GM19455 (cell line): ENCODE measurements at regions not wholly inside any gene's neighbourhood (a gene's known extent, or its start where the extent isn't known, plus 50 kb on each side); places are given as distances from the start of the nearest gene placed in this dataset.
"Not testable (repeated sequence)": the region's sequence is repeated elsewhere in the genome, so short reads cannot be mapped to it uniquely, and the experiment has no call there.

Experiments used
- ATAC-seq: cut with Tn5 transposase; IDR thresholded peaks from one replicate; pipeline ENCODE4 v1.9.1; 2021; ENCODE audit not compliant: unreplicated experiment

DNA sequence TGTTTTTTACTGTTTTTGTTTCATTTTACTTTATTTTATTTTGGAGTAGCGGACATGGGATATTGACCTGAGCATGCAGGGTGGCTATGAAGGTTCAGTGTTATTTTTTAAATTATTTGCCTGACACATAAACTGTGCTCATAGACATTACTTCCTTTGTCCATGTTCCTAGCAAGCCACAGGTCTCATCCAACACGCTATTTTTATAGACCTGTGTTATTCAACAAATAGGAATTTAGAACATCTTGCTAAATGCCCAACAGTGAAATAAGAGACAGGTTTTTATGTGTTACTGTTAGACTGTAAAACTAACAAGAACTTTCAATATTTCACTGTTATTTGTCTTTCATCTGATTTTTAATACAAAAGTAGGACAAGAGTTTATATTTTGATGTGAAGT lies 756.4 kb downstream of the KCNT2 start:
- no peak for ATAC-seq

DNA sequence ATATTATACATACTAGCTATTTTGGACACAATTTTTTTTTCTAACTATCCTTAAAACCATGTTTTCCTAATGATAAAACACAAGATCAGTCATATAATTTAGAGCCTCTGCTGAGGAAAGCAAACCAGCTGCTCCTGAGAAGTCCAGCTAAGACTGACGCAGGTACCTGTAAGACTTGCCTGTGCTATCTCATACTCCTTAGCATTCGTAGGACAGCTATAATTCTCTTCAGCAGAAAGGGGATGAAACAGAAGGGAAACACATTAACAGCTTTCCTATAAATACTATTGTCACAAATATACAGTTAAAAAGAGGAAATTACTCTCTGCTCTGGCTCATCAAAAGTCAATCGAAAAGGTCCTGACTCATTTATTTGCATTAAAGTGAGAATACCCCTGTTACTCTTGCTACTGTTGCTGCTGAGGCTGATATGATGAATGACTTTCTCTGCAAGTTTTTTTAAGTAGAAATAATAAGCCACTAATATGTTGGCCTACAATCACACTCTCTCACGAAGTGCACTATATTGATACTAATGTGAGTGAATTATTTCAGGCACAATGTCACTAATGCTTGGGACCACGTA lies 757.1 kb downstream of the KCNT2 start:
- ATAC-seq: no peak

GRCh38 chr1:195849180-195849579 lies 759.1 kb downstream of the KCNT2 start:
- ATAC-seq: no peak

DNA sequence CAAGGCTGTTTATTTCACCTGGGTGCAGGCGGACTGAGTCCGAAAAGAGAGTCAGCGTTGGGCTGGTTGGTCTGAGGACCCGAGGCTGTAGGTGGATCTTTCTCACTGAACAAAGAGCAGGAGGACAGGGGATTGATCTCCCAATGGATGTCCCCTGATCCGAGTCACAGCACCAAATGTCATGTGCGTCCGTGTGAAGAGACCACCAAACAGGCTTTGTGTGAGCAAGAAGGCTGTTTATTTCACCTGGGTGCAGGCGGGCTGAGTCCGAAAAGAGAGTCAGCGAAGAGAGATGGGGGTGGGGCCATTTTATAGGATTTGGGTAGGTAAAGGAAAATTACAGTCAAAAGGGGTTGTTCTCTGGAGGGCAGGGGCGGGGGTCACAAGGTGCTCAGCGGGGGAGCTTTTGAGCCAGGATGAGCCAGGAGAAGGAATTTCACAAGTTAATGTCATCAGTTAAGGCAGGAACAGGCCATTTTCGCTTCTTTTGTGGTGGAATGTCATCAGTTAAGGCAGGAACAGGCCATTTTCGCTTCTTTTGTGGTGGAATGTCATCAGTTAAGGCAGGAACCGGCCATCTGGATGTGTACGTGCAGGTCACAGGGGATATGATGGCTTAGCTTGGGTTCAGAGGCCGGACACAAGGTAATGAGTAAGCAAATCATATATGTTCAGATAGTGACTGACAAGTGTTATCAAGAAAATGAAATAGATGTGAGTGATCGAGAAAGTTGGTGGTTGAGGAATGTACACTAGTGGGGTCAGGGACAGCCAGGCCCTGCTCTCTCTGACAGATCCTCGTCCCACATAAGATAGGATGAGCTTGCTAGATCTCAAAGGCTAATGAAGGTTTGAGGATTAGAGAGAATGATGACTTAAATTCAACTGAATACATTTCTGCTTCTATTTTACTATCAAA lies 760.0 kb downstream of the KCNT2 start:
- not testable (repeated sequence) for ATAC-seq

DNA sequence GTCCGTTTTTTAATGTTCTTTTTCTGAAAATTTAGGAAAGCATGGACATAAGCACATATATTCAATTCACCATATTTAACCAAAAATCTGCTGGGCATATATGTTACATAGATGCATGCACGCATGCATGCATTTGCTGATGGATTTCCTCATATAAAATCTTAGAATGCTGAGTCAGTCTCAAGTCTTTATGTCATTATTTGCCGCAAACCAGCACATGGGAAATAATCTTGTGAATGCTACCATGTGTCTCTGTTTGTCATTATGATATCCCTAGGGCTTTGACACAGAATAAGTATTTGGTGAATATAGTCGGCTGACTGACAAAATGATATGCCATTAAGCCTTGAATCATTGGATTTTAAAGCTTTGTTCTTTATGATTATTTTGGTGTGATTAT lies 776.5 kb downstream of the KCNT2 start:
- no peak for ATAC-seq

- ATAC-seq: no peak
Measured at GRCh38 chr1:195828325-195828724, 779.9 kb downstream of the KCNT2 start.

- no peak for ATAC-seq
Measured at GRCh38 chr1:195820925-195821324, 787.3 kb downstream of the KCNT2 start.

DNA sequence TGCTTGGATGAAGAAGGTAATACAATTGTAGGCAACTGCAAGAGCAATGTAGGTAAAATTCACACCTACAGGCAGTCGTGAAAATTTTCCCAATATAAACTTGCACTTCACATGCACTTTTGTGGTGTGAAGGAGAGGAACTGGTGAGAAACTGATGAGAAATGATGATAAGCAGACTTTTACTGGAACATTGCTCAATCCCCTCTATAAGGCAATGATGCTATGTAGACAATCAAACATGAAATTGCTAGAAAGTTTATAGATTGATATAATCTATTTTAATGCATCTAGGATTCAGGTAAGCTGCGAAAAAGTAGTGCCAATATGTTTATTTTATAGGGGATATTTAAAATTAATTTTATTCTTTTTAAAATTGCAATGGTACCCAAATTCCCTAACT lies 802.2 kb downstream of the KCNT2 start:
- ATAC-seq: no peak

GRCh38 chr1:195804547-195804946 lies 803.7 kb downstream of the KCNT2 start:
- ATAC-seq: no peak

GRCh38 chr1:195799016-195799415 lies 809.2 kb downstream of the KCNT2 start:
- no peak for ATAC-seq

DNA sequence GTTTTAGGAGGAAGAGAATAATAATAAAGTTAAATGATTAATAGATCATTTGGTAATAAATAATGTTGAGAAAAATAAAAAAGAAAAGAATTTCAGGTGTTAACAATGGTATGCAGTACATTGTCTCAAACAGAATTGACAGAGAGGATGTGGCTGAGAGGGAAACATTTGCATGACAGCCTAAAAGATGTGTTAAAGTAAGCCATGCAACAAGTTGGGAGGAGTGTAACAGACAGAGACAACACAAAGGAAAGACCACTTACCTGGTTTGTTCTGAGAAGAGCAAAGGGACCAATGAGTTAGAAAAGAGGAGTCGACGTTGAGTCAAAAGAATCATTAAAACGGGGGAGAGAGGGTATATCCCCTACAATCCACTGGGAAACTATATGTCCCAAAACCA lies 814.0 kb downstream of the KCNT2 start:
- no peak for ATAC-seq

DNA sequence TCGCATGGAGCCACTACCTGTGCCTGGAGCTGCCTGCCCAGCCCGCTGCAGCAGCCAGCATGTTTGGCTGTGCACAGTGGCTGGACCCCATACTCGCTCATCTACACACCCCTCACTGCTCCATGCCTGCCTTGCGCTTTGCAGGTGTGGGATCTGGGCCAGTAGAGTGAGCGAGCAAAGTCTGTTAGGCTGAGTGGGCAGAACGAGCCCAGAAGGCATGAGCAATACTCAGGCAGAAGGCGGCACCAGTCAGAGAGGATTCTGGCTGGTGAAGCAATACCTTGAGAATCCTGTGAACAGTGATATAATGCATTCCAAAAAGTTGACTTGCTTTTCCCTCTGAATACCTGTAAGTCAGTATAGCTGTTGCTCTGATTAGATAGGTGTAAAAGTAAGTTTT lies 816.4 kb downstream of the KCNT2 start:
- ATAC-seq: no peak

DNA sequence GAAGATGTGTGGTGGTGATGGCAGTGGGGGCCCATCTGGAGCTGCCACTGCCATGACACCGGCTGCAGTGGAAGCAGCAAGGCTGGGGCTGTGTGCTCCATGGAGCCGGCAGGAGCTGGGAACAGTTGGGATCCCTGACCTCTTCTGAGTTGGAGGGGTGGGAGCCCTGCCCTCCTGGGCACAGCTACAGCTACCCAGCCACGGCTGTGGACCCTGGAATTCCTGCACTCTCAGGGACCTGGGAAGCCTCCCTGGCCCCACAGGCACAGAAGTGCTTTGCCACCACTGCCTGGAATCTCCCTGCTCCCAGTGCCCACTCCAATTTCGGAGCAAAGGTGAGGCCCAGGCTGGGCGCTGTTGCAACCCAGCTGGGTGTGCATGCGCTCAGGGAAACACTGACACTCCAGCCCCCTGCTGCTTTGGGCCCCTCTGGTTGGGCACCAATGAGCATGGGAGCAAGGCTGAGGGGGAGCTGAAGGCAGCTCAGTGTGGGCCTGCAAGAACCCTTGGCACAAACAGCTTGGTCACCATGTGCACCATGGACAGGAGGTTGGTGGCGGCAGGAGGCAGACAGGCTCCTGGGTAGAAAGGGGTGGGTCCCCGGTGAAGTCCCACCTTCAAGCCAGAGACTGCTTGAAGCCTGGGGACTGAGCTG lies 817.6 kb downstream of the KCNT2 start:
- ATAC-seq: no peak

DNA sequence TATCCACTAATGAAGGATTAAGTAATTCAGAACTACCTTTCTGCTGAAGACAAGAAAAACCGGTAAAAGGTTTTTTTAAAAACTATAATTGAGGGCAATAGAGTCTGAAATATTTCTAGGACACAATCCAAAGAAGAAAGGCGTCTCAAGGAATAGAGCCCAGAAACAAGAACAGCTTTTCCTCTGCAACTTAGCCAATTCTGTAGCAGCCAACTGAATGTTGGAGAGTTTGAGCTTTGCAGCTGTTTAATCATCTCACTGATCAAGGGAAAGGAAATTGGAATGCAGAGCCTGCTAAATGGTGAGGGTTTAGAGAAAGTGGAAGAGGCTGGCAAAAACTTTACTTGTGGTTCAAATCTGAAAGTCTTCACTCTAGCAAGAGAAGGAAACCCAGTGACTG lies 818.9 kb downstream of the KCNT2 start:
- no peak for ATAC-seq

- ATAC-seq: no peak
Measured at GRCh38 chr1:195788721-195789120, 819.5 kb downstream of the KCNT2 start.

- no peak for ATAC-seq
Measured at GRCh38 chr1:195785830-195786229, 822.4 kb downstream of the KCNT2 start.

DNA sequence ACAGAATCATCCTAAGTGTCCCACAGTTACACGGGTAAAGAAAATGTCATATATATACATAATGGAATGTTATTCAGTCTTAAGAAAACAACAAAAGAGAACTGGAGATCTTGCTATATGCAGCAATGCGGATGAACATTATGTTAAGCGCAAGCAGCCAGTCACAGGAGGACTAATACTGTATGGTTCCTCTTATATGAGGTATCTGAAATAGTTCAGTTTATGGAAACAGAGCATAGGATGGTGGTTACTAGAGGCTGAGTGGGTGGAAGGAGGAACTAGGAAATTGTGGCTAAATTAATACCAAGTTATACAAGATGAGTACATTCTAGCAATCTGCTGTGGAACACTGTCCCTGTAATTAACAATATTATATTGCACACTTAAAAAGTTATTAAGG lies 834.3 kb downstream of the KCNT2 start:
- no peak for ATAC-seq

- ATAC-seq: no peak
Measured at GRCh38 chr1:195769461-195769860, 838.8 kb downstream of the KCNT2 start.

DNA sequence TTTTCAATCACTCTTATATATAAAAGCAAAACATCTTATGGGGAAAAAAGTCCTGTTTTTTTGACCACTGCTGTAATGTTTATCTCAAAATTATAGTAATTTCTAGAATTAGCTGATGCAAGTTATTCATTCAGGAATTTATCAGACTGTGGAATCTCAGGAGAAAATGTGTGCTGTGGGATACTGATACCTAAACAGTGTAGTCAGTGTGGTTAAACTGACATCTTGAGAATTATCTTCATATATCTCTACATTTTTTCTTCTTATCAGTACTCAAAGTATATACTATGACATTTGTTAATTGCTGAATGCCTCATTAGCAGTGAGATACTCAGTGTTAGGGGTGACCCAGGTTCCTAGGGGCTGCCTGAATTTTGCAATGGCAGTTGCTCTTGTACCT lies 839.3 kb downstream of the KCNT2 start:
- no peak for ATAC-seq

DNA sequence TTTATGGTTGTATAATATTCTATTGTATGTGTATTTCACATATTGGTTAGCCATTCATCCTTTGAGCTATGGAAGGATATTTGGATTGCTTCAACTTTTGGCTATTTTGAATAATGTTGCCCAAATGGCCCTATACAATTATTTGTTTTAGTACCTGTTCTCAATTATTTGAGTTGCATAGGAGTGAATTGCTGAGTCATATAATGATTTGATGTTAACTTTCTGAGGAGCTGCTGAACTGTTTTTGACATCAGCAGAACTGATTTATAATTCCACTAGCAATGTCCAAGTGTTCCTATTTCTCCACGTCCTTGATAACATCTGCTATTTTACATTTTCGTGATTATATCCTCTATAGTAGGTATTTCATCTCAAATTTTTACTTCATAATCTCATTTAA lies 839.9 kb downstream of the KCNT2 start:
- no peak for ATAC-seq

GRCh38 chr1:195766709-195767108 lies 841.5 kb downstream of the KCNT2 start:
- ATAC-seq: no peak

DNA sequence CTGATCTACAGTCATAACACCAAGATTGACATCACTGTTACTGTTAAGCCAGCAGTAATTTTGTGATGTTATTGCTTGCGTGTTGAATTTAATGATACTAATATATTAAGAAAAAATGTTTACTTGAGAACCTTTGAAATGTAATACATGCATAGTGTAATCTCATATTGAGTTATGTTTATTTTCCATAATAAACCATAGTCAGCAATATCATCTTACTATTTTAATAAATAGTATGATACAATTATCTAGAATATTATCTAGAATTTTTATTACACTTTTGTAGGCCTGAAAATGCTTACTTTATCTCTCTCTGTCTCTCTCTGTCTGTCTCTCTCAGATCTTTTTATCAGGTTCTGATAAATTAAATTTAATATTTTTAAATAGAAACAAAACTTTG lies 843.1 kb downstream of the KCNT2 start:
- no peak for ATAC-seq
